ENCODE measurements at regions not wholly inside any gene's neighbourhood (a gene's known extent, or its start where the extent isn't known, plus 50 kb on each side); places are given as distances from the start of the nearest gene placed in this dataset.
A peak's percentile ranks its signal among the peaks of the same experiment; 100 is the strongest.
"Not testable (repeated sequence)": the region's sequence is repeated elsewhere in the genome, so short reads cannot be mapped to it uniquely, and the experiment has no call there.

DNA sequence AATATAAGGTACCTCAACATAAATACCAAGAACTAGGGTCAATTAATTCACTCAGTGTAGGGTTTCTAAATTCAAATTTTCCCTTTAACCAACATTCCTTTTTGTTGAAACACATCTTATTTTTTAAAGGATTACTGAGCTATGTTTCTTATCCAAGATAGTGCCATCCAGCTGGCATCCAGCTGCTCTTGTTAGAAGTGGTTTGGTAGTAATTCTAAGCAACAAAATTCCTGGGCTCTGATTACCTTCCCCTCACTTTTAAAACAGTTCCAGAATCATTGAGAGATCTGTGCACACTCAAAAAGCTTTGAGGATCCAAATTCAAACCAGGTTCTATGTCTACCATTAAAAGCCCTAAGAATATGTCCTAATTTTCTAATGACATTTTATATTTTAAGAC is 583.7 kb downstream of the TRIML1 start:
- no peak overlapping the region for H3K4me3 ChIP-seq (ENCODE audit: low read depth, low read length)
- DNase-seq (ENCODE audit: low read depth) = no peak
- TF ChIP-seq, protein P1, sequence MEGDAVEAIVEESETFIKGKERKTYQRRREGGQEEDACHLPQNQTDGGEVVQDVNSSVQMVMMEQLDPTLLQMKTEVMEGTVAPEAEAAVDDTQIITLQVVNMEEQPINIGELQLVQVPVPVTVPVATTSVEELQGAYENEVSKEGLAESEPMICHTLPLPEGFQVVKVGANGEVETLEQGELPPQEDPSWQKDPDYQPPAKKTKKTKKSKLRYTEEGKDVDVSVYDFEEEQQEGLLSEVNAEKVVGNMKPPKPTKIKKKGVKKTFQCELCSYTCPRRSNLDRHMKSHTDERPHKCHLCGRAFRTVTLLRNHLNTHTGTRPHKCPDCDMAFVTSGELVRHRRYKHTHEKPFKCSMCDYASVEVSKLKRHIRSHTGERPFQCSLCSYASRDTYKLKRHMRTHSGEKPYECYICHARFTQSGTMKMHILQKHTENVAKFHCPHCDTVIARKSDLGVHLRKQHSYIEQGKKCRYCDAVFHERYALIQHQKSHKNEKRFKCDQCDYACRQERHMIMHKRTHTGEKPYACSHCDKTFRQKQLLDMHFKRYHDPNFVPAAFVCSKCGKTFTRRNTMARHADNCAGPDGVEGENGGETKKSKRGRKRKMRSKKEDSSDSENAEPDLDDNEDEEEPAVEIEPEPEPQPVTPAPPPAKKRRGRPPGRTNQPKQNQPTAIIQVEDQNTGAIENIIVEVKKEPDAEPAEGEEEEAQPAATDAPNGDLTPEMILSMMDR (IDR thresholded peaks at IDR 0.05; ENCODE audit: insufficient read depth, low read length) = no peak

DNA sequence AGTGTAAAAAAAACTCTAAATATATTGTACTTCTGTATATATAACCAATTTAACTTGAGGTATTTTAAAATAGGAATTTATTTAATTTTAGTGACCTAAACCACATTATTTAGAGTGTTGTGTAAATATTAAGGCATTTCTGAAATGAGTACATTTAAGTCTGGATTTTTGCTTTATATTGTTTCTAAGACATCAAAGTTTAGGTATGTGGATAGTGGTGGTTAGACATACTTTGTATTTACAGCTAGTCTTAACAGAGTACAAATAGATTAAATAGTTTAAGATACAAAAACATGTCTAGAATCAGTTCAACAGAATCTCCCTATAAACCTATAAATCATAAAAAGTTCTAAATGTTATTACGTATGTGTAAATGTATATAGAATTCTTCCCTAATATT is 588.5 kb downstream of the TRIML1 start:
- TF ChIP-seq, protein P1 (IDR thresholded peaks at IDR 0.05; ENCODE audit: insufficient read depth, low read length) = no peak
- DNase-seq (ENCODE audit: low read depth) = no peak
- no peak overlapping the region for H3K4me3 ChIP-seq (ENCODE audit: low read depth, low read length)

DNA sequence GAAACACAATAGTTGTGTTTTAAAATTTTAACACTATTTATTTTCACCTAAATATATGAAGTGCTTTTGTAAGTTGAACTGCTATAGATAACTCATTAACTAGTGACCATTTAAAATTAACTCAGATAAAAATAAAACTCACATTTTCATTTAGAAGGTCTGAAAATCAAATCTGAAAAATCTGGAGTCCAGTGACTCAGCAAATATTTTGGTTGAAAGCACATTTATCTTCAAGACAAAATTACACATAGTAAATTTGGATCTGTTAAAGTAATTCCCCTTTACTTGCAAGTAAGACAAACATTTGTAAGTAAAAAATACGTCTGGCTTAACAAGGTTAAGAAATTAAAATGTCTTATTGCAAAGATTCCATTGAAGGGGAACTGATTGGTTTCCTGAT is 589.1 kb downstream of the TRIML1 start:
- TF ChIP-seq, protein P1 (IDR thresholded peaks at IDR 0.05; ENCODE audit: insufficient read depth, low read length) = no peak
- no peak for DNase-seq (ENCODE audit: low read depth)
- no peak overlapping the region for H3K4me3 ChIP-seq (ENCODE audit: low read depth, low read length)

DNA sequence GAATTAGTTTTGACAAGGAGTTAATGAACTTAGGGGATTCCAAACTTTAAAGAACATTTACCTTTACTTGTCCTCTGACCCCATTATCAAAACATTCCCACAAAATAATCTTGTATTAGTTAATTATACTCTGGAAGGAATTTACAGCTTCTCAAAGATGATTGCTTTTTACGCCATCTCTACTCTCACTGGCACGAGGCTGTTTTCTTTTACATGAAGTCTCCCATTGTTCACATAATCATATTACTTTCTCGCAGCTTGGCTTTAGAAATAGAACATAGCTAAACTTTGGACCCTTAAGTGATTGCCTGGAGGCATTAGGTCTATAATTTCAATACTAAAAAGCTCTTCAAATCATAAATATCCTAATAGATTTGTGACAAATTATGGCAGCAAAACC is 592.9 kb downstream of the TRIML1 start:
- no peak for DNase-seq (ENCODE audit: low read depth)
- no peak overlapping the region for H3K4me3 ChIP-seq (ENCODE audit: low read depth, low read length)
- TF ChIP-seq, protein P1 (IDR thresholded peaks at IDR 0.05; ENCODE audit: insufficient read depth, low read length) = no peak

DNA sequence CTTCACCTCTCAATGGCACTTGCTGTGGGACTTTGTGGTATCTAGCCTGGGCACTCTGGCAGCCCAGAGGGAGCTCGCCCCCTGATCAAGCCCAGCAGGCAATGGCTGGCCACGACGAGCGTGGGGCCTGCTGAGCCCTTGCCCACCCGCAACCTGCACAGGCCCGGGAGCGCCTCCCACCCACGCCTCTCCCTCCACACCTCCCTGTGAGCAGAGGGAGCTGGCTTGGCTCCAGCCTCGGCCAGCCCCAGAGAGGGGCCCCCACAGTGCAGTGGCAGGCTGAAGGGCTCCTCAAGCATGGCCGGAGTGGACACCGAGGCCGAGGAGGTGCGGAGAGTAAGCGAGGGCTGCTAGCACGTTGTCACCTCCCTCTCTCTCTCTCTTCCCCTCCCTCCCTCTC is 595.8 kb downstream of the TRIML1 start:
- no peak for DNase-seq (ENCODE audit: low read depth)
- TF ChIP-seq, protein P1 (IDR thresholded peaks at IDR 0.05; ENCODE audit: insufficient read depth, low read length) = no peak

DNA sequence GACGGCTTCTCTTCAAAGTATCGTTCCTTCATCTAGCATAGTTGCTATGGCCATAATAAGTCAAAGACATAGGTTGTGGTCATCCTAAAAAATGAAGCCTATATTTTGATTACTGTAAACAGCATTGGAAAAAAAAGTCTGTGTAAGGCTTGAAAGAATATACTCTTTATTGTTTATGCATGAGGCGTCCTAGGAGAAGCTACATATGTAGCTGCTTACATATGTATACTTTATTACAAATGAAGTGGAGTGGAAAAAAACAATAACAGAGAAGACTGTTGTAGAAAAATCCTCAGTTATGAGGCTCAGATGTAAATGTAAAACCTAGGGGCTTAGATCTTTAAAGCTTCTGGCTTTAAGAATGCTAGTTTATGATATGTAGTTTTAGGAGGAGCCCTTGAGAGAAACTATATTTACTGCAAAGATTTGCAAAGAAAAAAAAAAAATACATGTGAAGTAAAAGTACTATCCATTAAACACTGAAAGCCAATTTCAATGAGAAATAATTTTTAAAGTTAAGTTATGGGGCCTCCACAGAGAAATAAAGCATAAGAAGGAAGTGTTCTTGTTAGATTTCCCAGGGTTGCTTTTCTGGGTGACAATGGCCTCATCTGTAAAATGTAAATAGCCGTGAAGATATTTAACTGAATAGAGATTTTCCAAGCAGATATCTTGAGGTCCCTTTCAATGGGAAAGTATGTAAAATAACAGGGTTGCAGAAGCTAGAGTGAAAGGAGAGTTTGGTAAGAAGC is 598.2 kb downstream of the TRIML1 start:
- TF ChIP-seq, protein P1 (IDR thresholded peaks at IDR 0.05; ENCODE audit: insufficient read depth, low read length) = no peak
- no peak for DNase-seq (ENCODE audit: low read depth)
- no peak overlapping the region for H3K4me3 ChIP-seq (ENCODE audit: low read depth, low read length)

More for the DNA sequence above, 595.8 kb downstream of the TRIML1 start:
- H3K4me3 ChIP-seq (ENCODE audit: low read depth, low read length) = no peak overlapping the region

DNA sequence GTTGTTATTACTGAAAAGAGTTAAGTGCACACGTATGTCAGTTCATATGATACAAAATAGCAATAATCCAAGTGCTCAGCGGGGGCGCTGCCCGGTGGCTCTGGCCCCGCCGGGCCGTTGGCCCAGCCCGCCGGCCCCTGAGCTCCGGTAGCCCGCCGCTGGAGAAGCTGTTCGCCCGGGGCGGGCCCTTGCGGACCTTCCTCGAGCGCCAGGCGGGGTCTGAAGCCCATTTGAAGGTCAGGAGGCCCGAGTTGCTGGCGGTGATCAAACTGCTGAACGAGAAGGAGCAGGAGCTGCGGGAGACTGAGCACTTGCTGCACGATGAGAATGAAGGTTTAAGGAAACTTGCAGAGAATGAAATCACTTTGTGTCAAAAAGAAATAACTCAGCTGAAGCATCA is 599.0 kb downstream of the TRIML1 start:
- H3K4me3 ChIP-seq (ENCODE audit: low read depth, low read length) = peak overlapping the region; percentile 63
- peak; percentile 8 for DNase-seq (ENCODE audit: low read depth)

DNA sequence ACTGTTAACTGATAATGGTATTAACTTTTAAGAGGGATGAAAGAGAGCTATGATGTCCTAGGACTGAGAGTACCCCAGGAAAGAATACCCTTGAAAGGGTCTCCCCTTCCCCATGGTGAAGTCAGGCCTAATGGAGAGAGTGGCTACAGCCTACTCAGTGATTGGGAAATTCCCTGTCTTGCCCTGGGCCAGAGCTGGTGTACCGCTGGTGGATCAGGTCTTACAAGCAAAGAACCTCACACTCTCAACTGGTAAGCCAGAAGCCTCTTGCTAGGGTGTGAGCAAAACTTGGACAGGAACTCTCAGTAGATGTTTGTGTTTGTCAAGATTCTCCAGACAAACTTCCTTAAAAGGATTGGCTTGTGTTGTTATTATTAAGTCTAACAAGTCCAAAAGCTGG is 600.9 kb downstream of the TRIML1 start:
- H3K4me3 ChIP-seq (ENCODE audit: low read depth, low read length); DNase-seq (ENCODE audit: low read depth): not testable (repeated sequence)

DNA sequence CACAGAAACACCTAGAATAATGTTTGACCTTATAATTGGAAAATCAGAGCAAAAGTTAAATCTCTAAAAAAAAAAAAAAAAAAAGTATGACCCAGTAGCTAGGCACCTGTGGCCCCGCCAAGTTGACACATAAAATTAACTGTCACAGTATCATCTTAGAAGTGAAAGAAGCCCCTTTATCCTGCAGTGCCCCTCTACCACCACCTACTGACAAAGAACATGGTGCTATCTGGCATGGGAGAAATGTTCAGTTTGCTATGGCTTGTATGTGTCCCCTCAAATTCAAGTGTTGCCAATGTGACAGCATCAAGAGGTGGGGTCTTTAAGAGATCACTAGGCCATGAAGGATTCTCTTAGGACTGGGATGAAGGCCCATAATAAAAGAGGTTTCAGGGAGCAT is 601.5 kb downstream of the TRIML1 start:
- H3K4me3 ChIP-seq (ENCODE audit: low read depth, low read length); DNase-seq (ENCODE audit: low read depth): not testable (repeated sequence)
